ENCODE measurements at regions not wholly inside any gene's neighbourhood (a gene's known extent, or its start where the extent isn't known, plus 50 kb on each side); places are given as distances from the start of the nearest gene placed in this dataset.

DNA sequence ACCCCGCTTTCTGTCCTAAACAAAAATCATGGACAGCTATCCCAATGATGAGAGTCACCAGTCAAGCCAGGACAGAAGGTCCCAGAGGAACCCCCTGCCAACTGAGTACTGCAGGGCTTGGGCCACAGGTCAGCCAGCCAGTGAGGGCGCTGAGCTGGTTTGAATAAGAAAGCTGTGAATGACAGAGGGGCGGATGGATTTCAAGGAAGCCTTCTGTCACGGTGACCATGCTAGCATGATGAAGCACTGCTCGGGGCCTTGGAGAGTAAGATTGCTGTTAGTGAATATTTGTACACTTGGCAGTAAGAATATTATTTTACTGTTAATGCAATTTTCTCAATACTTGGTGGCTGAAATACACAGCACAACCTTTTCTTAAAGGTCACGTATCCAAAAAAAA is 734.0 kb upstream of the NR2F2 start:
- Histone ChIP-seq H3K27me3 (no peaks in the 10 kb centered on the region), H3K9me3 (no peaks in the 10 kb centered on the region), H3K27ac (no peak overlapping the region), H3K36me3 (no peaks in the 10 kb centered on the region), H3K4me3 (no peak overlapping the region), H3K4me1 (no peaks in the 10 kb centered on the region)
- TF ChIP-seq, protein P1, sequence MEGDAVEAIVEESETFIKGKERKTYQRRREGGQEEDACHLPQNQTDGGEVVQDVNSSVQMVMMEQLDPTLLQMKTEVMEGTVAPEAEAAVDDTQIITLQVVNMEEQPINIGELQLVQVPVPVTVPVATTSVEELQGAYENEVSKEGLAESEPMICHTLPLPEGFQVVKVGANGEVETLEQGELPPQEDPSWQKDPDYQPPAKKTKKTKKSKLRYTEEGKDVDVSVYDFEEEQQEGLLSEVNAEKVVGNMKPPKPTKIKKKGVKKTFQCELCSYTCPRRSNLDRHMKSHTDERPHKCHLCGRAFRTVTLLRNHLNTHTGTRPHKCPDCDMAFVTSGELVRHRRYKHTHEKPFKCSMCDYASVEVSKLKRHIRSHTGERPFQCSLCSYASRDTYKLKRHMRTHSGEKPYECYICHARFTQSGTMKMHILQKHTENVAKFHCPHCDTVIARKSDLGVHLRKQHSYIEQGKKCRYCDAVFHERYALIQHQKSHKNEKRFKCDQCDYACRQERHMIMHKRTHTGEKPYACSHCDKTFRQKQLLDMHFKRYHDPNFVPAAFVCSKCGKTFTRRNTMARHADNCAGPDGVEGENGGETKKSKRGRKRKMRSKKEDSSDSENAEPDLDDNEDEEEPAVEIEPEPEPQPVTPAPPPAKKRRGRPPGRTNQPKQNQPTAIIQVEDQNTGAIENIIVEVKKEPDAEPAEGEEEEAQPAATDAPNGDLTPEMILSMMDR (IDR thresholded peaks at IDR 0.05) = no peak
- intact Hi-C loops (cut with DNase I) = no loop called here
- DNase-seq = no peak
- ATAC-seq = no peak

DNA sequence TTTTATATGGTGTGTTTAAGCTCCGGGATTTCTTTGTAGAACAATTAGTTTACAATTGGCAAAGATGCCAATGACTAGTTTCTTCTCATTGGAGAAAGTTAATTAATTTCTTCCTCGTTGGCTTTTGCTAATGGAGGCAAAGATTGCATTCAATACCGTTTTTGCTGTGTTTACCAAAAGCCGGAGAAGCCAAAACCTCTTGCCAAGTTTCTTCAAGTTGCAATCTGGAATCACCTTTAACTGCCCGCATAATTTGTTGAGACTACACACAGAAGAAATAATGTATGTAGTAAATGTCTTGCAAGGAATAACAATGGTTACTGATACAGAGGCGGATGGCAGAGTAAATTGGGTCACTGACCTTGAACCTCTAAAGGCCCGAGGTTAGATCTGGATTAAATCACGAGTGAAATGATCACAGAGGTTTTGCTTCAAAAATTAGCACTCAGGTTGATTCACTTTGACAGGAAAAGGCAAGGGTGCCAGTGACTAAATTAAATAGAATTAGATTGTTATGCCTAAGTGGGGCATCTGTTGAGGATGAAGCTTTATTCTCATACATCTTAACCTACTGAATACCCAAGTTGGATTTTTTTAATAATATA is 732.1 kb upstream of the NR2F2 start:
- intact Hi-C loops (cut with DNase I) = no loop called here
- no peaks in the 10 kb centered on the region for H3K9me3 ChIP-seq
- DNase-seq = no peak
- H3K27ac ChIP-seq = no peak overlapping the region
- H3K4me1 ChIP-seq = no peaks in the 10 kb centered on the region
- TF ChIP-seq, protein P1 (IDR thresholded peaks at IDR 0.05) = no peak
- no peak overlapping the region for H3K4me3 ChIP-seq
- H3K27me3 ChIP-seq = no peaks in the 10 kb centered on the region
- no peak for ATAC-seq
- no peaks in the 10 kb centered on the region for H3K36me3 ChIP-seq

DNA sequence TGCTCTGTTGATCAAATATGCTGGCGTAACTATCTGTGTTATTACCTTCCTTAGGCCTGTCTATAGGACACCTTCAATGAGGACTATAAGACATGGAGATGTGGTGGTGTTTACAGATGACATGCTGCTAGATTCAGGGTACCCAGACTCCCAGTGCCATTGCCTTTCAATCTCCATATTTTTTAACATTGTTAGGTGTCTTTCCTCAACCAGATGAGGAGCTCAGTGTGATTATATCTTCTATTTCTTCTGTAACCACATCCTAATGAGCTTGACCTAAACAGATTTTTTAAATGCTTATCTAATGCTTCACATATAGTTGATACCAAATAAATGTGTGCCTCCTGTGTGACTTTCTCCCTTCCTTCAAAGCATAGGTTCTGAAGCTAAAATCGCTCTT is 730.1 kb upstream of the NR2F2 start:
- H3K27ac ChIP-seq = no peak overlapping the region
- no peak for DNase-seq
- H3K4me3 ChIP-seq = no peak overlapping the region
- intact Hi-C loops (cut with DNase I) = no loop called here
- ATAC-seq = no peak
- TF ChIP-seq, protein P1 (IDR thresholded peaks at IDR 0.05) = no peak
- H3K36me3 ChIP-seq = no peaks in the 10 kb centered on the region
- no peaks in the 10 kb centered on the region for H3K27me3 ChIP-seq
- no peaks in the 10 kb centered on the region for H3K9me3 ChIP-seq
- no peaks in the 10 kb centered on the region for H3K4me1 ChIP-seq

DNA sequence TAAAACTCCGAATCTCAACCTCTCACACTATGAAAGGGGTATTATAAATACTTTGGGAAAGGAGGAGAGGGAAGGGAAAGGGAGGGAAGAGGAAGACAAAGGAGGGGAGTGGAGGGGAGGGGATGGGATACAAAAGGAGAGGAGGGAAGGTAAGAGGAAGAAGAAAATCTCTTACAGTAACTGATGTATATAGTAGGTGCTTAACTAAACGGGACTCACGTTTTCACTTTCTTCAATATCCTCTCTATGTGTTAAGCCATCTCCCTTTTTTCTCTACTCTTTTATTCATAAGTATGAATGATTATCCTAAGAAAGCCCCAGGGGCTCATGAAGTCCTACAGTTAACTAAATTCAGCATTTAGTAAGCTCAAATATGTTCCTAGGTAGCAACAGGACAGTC is 729.6 kb upstream of the NR2F2 start:
- intact Hi-C loops (cut with DNase I) = no loop called here
- no peaks in the 10 kb centered on the region for H3K27me3 ChIP-seq
- TF ChIP-seq, protein P1 (IDR thresholded peaks at IDR 0.05) = no peak
- no peaks in the 10 kb centered on the region for H3K36me3 ChIP-seq
- no peak overlapping the region for H3K4me3 ChIP-seq
- ATAC-seq = no peak
- H3K4me1 ChIP-seq = no peaks in the 10 kb centered on the region
- H3K9me3 ChIP-seq = no peaks in the 10 kb centered on the region
- no peak for DNase-seq
- no peak overlapping the region for H3K27ac ChIP-seq

DNA sequence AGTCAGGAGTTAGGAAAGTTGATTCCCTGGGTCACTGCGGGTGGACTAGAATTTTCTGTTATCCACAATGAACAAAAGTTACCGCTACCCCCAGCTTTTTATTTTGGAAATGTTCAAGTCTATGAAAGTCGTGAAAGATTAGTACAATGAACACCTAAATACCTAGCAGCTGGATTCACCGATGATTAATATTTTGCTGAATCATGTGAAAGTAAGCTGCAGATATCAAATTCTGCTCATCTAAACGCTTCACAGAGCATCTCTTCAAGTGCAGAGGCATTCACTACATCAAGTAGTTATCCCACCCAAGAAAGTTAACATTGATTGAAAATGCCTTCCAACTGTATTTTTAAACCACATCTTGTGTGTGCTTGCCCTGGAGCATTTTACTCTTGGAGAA is 729.0 kb upstream of the NR2F2 start:
- ATAC-seq (no peak), DNase-seq (no peak)
- Histone ChIP-seq H3K36me3 (no peaks in the 10 kb centered on the region), H3K27ac (no peak overlapping the region), H3K4me3 (no peak overlapping the region), H3K27me3 (no peaks in the 10 kb centered on the region), H3K4me1 (no peaks in the 10 kb centered on the region), H3K9me3 (no peaks in the 10 kb centered on the region)
- TF ChIP-seq, protein P1 (IDR thresholded peaks at IDR 0.05) = no peak
- intact Hi-C loops (cut with DNase I) = no loop called here

DNA sequence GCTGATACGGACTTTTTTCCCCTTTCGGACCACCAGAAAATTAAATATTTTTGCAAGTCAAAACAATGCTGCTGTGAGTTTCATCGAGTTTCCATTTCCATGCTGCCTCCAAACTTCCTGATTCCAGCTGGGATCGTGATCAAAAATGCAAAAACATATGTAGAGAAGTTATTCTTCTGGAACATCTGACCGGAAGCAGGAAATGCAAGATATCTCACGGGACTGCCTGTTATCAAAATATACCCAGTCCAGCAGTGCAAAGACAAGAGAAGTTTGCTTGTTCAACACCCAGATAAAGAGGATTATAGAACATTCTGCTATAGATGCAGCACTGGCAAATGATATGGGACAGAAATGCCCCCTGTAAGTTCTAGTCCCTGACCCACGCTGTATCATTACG is 726.7 kb upstream of the NR2F2 start:
- Histone ChIP-seq H3K36me3 (no peaks in the 10 kb centered on the region), H3K4me3 (no peak overlapping the region), H3K27me3 (no peaks in the 10 kb centered on the region), H3K4me1 (no peaks in the 10 kb centered on the region), H3K27ac (no peak overlapping the region), H3K9me3 (no peaks in the 10 kb centered on the region)
- no peak for DNase-seq
- TF ChIP-seq, protein P1 (IDR thresholded peaks at IDR 0.05) = no peak
- no peak for ATAC-seq
- intact Hi-C loops (cut with DNase I) = no loop called here
